ENCODE measurements at regions not wholly inside any gene's neighbourhood (a gene's known extent, or its start where the extent isn't known, plus 50 kb on each side); places are given as distances from the start of the nearest gene placed in this dataset.

GRCh38 chr5:15260356-15261268, 239.4 kb upstream of the FBXL7 start:
- no peak for FAIRE-seq

GRCh38 chr5:15256485-15256884, 243.5 kb upstream of the FBXL7 start:
- no peak for FAIRE-seq

GRCh38 chr5:15255576-15255975, 244.4 kb upstream of the FBXL7 start:
- FAIRE-seq: no peak

GRCh38 chr5:15254607-15255006, 245.4 kb upstream of the FBXL7 start:
- no peak for FAIRE-seq

DNA sequence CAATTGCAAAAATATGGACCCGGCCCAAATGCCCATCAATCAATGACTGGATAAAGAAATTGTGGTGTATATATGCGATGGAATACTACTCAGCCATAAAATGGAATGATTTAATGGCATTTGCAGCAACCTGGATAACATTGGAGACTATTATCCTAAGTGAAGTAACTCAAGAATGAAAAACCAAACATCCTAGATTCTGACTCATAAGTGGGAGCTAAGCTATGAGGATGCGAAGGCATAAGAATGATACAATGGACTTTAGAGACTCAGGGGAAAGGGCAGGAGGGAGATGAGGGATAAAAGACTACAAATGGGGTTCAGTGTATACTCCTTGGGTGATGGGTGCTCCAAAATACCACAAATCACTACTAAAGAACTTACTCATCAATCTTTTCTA, 247.6 kb upstream of the FBXL7 start:
- FAIRE-seq: no peak

DNA sequence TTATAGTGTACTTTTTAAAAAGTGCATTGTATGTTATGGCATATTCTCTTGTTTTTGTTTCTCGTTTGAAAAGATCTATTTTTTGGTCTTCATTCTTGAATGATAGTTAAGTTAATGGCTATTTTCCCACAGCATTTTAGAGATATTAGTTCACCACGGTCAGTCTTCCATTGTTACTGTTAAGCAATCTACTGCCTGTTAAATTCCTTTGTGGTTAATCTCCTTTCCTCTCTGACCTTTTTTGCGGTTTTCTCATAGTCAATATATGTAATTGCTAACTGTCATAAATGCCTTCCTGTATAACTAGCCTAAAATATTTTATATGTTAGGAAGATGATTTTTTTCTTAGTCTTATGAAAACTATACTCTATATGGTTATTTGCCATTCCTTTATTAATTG, 250.8 kb upstream of the FBXL7 start:
- no peak for FAIRE-seq

DNA sequence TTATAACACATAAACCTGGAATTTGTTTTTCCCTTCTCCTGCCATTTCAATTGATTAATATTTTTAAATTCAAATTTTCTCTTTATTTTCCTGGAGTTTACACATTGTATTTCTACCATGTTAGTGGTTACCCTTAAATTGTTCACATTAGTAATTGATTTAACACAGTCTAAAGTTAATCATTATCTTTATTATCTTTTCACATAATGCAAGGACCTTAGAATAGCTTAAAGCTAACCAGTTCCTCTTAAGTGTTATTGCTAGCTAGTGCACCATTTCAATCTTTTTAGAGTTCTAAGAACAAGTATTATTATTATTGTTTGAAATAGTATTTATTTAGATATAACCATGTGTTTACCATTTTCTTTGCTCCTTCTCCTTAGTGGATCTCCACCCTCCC, 251.2 kb upstream of the FBXL7 start:
- no peak for FAIRE-seq

DNA sequence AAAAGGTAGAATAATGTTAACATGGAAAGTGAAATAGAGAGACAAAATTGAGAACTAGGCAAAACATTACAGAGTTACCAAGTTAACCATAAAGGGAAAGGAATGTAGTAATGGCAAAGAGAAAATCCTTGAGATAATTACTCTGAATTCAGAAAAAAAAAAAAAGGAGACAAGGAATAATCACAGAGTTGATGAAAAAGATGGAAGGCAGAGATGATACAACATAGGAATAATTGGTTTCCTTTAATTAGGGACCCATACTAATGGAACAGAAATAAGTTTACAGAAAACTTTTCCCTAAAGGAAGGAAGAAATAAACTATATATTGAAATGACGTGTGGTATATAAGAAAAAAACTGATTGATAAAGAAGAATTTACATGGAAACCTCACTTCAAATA, 254.1 kb upstream of the FBXL7 start:
- no peak for FAIRE-seq

DNA sequence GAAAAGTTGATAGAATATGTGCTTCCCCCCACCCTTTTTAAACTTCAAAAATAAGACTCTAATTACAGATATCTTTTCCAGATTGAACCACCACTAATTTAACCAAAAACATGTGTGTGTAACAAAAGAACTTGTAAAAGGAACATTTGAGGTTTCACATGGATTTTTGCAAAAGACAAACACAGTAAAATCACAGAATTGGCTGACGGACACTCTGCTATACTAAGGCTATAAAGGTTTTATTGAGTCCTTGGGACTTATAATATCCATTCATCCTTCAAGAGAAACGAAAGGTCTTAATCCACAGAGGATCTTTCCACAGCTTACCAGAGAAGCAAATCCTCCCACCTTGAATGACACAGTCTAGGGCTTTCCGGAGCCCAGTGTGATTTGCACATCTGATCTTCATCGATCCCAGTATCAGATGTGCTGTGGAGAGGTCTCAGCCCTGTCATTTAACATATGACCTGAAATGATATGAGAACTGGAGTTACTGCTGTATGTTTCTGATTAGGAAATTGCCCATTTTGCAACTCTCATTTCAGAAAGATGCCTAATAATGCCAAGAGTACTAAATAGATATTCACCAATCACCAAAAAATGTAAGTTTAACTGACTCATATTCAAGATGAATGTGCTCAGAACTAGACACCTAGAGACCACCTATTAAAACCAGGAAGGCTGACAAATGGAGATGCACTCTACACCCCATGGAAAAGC, 256.5 kb upstream of the FBXL7 start:
- no peak for FAIRE-seq

- FAIRE-seq: no peak
Measured at GRCh38 chr5:15241216-15241821, 258.7 kb upstream of the FBXL7 start.

GRCh38 chr5:15238006-15238405, 262.0 kb upstream of the FBXL7 start:
- no peak for FAIRE-seq

DNA sequence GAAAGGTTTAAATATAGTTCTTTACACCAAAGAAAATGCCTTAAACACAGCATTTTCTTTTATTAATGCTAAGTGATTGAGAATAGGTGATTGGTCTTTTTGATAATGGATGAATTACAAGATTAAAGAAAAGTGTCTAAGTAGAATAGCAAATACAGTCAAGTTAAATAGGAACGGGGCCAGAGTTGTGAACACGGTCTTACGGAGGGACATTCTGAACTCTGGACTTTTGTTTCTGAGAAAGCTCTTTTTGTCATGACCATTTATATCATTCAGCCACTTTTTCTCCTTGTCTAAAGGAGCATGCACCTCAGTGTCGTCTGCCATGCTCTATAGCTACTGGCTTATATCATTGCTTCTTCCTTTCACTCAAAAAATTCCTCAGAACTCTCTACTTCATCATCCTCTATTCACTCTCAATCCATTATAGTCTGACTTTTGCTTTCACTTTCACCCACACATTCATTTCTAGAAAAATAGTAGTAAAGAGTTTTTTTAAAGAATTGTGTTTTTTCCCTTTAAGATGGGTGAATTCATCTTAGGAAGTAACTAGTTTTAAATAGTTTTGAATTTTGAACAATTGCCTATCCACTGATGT, 263.0 kb upstream of the FBXL7 start:
- no peak for FAIRE-seq

- FAIRE-seq: no peak
Measured at GRCh38 chr5:15234911-15235310, 265.1 kb upstream of the FBXL7 start.

- FAIRE-seq: no peak
Measured at GRCh38 chr5:15234366-15234765, 265.6 kb upstream of the FBXL7 start.

DNA sequence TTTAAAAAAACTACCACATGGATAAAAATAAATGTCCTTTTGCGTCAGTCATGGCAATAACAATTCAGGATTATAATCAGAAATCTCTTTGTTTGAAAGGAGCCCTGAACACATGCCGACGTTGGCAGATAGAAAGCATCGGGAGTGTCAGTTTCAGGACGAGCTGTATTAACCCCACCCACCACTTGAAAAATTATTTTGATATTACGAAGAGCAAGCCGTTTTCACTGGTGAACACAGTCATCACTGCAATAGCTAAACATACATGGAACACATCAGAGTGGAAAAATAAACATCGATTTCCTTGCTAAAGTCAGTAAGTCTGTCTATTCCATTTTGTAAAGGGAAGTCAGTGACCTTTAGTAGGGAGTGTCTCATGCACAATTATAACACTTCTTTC, 266.4 kb upstream of the FBXL7 start:
- no peak for FAIRE-seq

DNA sequence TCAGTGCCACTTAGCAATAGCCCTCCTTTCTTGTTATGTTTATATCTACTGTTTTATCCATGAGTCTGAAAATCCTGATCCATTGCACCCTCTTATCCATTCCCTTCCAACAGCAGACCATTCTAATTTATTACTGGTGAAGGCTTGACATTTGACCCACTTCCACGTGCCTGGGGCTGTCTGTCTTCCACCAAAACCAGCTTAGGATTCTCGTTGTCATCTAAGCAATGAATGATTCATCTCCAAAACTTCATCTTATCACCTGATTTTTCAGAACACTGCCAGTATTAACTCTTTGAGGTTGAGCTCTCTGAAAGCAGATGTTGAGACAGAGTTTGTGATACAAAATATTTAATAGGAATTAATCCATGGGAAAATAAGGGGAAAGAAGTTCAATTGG, 277.8 kb upstream of the FBXL7 start:
- no peak for FAIRE-seq

DNA sequence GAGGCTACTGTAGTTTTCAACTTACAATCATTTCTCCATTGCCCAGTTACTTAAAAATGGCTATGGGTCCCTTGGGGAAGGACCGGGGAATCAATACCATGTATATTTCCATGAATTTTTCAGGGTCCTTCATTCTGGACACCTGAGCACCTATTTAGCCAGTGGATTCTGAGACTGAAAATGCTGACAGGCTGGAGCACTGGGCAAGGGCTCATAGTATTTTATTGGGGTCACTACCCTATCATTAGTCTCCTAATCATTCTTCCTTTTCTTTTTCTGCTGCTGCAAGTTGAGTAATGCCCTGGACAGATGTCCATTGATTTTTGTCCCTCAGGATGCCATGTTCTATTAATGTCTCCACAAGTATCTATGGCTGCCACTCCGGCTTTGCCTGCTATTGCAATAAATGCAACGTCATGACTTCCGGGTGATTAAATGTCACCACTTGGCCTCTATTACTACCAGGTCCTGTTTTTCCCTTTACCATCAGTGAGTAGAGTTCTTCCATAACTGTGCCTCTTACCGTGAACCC, 279.3 kb upstream of the FBXL7 start:
- FAIRE-seq: no peak

DNA sequence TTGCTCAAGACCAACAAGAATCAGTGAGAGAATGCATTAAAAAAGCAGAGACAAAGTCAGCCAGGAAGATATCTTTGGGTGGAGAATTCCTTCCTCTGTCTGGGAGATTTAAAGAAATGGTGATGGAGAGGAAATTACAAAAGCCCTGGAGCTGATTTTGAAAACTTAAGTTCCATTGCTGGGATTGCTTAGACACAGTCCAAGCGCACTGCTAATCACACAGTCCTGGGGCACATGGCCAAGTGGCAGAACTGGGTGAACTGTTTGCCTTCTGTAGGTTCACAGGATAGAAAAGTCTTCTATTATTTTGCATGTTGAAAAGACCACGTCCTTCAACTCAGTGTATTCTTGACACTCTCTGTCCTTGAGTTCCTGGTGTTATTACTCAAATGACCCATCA, 284.9 kb upstream of the FBXL7 start:
- no peak for FAIRE-seq

GRCh38 chr5:15214010-15214409, 286.0 kb upstream of the FBXL7 start:
- no peak for FAIRE-seq

- no peak for FAIRE-seq
Measured at GRCh38 chr5:15209053-15209762, 290.8 kb upstream of the FBXL7 start.

GRCh38 chr5:15206133-15206532, 293.8 kb upstream of the FBXL7 start:
- no peak for FAIRE-seq

DNA sequence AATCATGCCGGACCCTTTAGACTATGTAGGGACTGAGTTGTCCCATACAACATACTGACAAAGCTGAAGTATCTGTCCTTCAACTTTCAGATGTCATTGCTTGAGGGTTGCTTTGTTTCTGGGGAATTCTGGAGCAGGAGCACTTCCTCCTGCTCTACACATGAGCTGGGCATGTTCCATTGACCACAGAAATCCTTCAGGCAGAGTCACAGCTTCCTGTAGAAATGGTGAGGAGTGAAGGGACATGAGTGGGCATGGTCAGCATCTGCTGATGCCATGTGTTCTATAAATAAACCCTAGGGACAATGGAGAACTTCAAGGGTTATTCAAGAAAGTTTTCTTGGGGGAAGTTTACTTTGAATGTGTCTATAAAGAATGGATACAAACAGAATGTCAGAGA, 296.6 kb upstream of the FBXL7 start:
- FAIRE-seq: no peak

- FAIRE-seq: no peak
Measured at GRCh38 chr5:15191012-15191411, 309.0 kb upstream of the FBXL7 start.
